ENCODE measurements at regions not wholly inside any gene's neighbourhood (a gene's known extent, or its start where the extent isn't known, plus 50 kb on each side); places are given as distances from the start of the nearest gene placed in this dataset.

- no peak for DNase-seq
- peaks cover 4% of the 10 kb centered on the region for H3K9me3 Mint-ChIP-seq
- H3K4me1 Mint-ChIP-seq, result no peaks in the 10 kb centered on the region
- no peaks in the 10 kb centered on the region for H3K36me3 Mint-ChIP-seq
- no peak overlapping the region for H3K4me3 Mint-ChIP-seq
- H3K27me3 Mint-ChIP-seq, result no peaks in the 10 kb centered on the region
- H3K27ac Mint-ChIP-seq, result no peak overlapping the region
Measured at GRCh38 chr13:33970746-33971561, 153.0 kb downstream of the RFC3 start.

DNA sequence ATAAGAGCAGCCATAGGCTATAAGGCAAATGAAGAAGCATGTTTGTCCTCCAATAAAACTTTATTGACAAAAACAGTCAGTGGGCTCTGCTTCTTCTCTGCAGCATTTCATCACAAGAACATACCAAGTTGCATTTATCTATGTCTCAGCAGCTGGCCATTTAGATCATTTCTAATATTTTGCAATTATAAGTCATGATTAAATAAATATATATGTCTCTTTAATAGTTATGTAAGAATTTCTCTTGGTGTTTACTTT, 153.5 kb downstream of the RFC3 start:
- H3K9me3 Mint-ChIP-seq, result peaks cover 4% of the 10 kb centered on the region
- no peaks in the 10 kb centered on the region for H3K36me3 Mint-ChIP-seq
- H3K4me3 Mint-ChIP-seq, result no peak overlapping the region
- H3K27ac Mint-ChIP-seq, result no peak overlapping the region
- no peaks in the 10 kb centered on the region for H3K27me3 Mint-ChIP-seq
- no peak for DNase-seq
- H3K4me1 Mint-ChIP-seq, result no peaks in the 10 kb centered on the region

GRCh38 chr13:33973194-33973593, 155.2 kb downstream of the RFC3 start:
- Mint-ChIP-seq H3K9me3 (peaks cover 4% of the 10 kb centered on the region), H3K4me1 (no peaks in the 10 kb centered on the region), H3K27me3 (no peaks in the 10 kb centered on the region), H3K4me3 (no peak overlapping the region), H3K36me3 (no peaks in the 10 kb centered on the region), H3K27ac (no peak overlapping the region)
- DNase-seq, result no peak

DNA sequence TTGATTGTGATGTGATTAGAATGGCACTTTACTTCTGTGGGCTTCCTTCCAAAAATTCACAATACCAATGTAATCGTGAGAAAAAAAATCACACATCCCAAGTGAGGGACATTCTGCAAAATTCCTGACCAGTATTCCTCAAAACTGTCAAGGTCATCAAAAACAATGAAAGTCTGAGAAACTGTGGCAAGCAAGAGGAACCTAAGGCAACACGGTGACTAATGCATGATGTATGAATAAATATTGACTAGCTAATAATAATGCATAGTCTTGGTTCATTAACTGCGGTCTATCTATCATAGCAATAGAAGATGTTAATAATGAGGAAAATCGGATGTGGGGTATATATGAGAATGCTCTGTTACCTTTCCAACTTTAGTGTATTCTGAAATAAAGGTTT, 159.0 kb downstream of the RFC3 start:
- Mint-ChIP-seq H3K27ac (no peak overlapping the region), H3K36me3 (peaks cover 2% of the 10 kb centered on the region), H3K4me1 (no peaks in the 10 kb centered on the region), H3K9me3 (no peaks in the 10 kb centered on the region), H3K27me3 (no peaks in the 10 kb centered on the region), H3K4me3 (no peak overlapping the region)
- DNase-seq, result no peak

DNA sequence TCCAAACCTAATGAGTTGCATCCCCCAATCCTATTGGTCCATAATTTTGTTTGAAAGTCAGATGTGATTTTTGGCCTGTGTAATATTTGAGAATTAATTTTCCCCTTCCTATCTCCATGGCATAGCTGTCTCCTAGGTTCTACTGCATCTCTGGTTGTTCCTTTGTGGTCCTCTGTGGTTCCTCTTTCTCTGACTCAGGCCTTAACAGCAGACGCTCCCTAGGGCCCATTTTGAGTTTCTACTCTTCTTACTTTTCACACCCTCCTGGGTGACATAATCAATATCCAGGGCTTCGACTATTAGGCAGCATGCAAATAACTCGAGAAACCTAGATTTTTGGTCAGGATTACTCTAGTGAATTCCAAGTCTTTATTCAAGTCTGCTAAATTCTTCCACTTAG, 160.7 kb downstream of the RFC3 start:
- no peaks in the 10 kb centered on the region for H3K9me3 Mint-ChIP-seq
- peaks cover 2% of the 10 kb centered on the region for H3K36me3 Mint-ChIP-seq
- DNase-seq, result no peak
- no peaks in the 10 kb centered on the region for H3K27me3 Mint-ChIP-seq
- H3K27ac Mint-ChIP-seq, result no peak overlapping the region
- H3K4me1 Mint-ChIP-seq, result no peaks in the 10 kb centered on the region
- H3K4me3 Mint-ChIP-seq, result no peak overlapping the region

DNA sequence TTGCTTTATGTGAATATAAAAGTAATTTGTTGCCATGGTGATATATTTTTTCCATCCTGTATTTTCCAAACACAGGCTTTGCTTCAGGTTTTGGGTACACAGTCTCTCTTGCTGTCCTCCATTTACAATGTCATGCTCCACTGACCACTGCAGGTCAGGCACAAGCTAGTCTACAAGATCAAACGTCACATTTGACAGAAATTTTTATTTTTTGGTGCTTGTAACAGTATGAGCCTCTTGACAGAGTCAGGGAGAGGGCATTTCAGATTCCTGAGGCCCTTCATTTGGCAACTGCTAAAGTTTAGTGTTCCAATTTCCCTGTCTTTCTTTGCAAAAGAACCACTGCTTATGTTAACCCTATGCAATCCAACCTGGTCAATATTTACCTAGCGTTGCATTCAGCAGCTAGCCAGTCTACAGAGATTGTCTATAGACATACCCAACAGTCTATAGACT, 175.0 kb downstream of the RFC3 start:
- Mint-ChIP-seq H3K4me1 (no peaks in the 10 kb centered on the region), H3K9me3 (no peaks in the 10 kb centered on the region), H3K27ac (no peak overlapping the region), H3K4me3 (no peak overlapping the region), H3K27me3 (peaks cover 4% of the 10 kb centered on the region), H3K36me3 (no peaks in the 10 kb centered on the region)
- DNase-seq, result no peak

GRCh38 chr13:33994198-33994597, 176.2 kb downstream of the RFC3 start:
- Mint-ChIP-seq H3K36me3 (no peaks in the 10 kb centered on the region), H3K9me3 (no peaks in the 10 kb centered on the region), H3K4me1 (no peaks in the 10 kb centered on the region), H3K27ac (no peak overlapping the region), H3K4me3 (no peak overlapping the region), H3K27me3 (peaks cover 4% of the 10 kb centered on the region)
- no peak for DNase-seq

- Mint-ChIP-seq H3K4me3 (no peak overlapping the region), H3K9me3 (no peaks in the 10 kb centered on the region), H3K27ac (no peak overlapping the region), H3K27me3 (peaks cover 4% of the 10 kb centered on the region), H3K4me1 (no peaks in the 10 kb centered on the region), H3K36me3 (no peaks in the 10 kb centered on the region)
- DNase-seq, result no peak
Measured at GRCh38 chr13:33994826-33995502, 177.0 kb downstream of the RFC3 start.

DNA sequence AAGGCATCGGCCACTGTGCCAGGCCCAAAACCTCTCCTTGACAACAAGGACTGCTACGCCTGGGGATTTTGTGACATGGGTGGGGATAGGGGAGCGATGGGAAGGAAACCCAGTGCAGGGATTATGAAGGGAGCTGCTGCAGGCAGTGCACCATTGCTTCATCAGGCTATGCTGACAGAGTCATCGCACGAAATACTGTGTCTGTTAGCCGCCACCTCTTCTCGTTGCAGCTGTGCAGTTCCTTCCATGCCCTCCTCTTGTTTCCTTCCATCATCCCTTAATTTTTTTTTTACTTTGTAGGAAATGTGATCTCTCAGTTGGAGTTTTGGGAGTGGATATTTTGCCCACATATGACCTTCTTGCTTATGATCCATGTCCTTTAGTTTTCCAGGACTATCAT, 178.7 kb downstream of the RFC3 start:
- Mint-ChIP-seq H3K27me3 (peaks cover 4% of the 10 kb centered on the region), H3K9me3 (no peaks in the 10 kb centered on the region), H3K4me3 (no peak overlapping the region), H3K27ac (no peak overlapping the region), H3K4me1 (no peaks in the 10 kb centered on the region), H3K36me3 (no peaks in the 10 kb centered on the region)
- DNase-seq, result no peak

DNA sequence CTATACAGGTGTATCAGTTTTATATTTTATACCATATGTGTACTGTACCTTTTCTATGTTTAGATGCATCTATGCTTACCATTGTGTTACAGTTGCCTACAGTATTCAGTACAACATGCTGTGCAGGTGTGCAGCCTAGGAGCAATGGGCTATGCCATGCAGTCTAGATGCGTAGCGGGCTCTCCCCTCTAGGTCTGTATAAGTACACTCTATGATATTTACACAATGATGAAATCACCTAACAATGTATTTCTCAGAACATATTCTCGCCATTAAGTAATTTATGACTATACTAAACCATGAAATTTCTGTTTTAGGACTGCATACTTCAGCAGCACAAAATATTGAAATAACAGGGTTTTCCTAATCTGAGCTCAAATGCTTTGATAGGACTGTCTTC, 179.6 kb downstream of the RFC3 start:
- Mint-ChIP-seq H3K36me3 (no peaks in the 10 kb centered on the region), H3K4me1 (no peaks in the 10 kb centered on the region), H3K27ac (no peak overlapping the region), H3K9me3 (no peaks in the 10 kb centered on the region), H3K27me3 (peaks cover 4% of the 10 kb centered on the region), H3K4me3 (no peak overlapping the region)
- DNase-seq, result no peak

- no peak for DNase-seq
- Mint-ChIP-seq H3K4me1 (no peaks in the 10 kb centered on the region), H3K27ac (no peak overlapping the region), H3K27me3 (no peaks in the 10 kb centered on the region), H3K9me3 (no peaks in the 10 kb centered on the region), H3K36me3 (no peaks in the 10 kb centered on the region), H3K4me3 (no peak overlapping the region)
Measured at GRCh38 chr13:33999811-34000605, 182.1 kb downstream of the RFC3 start.

DNA sequence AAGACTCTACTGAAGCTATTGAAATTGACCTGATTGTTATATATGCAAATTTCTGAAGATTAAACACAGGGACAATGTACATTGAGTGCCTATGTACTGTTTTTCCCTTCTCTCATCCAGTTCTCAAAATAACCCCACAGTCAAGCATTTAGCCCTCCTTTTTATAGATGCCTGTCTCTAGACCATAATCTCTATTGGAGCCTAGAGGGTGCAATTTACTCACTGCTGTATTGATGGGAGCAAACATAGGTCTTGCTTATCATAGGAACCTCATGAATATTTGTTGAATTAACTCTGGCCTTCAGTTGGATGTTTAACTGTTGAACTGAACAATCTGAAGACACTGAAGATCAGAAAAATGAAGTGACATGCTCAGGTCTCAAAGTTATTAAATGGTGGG, 183.0 kb downstream of the RFC3 start:
- no peaks in the 10 kb centered on the region for H3K4me1 Mint-ChIP-seq
- H3K27me3 Mint-ChIP-seq, result no peaks in the 10 kb centered on the region
- H3K27ac Mint-ChIP-seq, result no peak overlapping the region
- no peak overlapping the region for H3K4me3 Mint-ChIP-seq
- H3K9me3 Mint-ChIP-seq, result no peaks in the 10 kb centered on the region
- no peaks in the 10 kb centered on the region for H3K36me3 Mint-ChIP-seq
- DNase-seq, result no peak

- no peaks in the 10 kb centered on the region for H3K27me3 Mint-ChIP-seq
- H3K4me3 Mint-ChIP-seq, result no peak overlapping the region
- H3K4me1 Mint-ChIP-seq, result no peaks in the 10 kb centered on the region
- no peak for DNase-seq
- H3K27ac Mint-ChIP-seq, result no peak overlapping the region
- H3K36me3 Mint-ChIP-seq, result no peaks in the 10 kb centered on the region
- H3K9me3 Mint-ChIP-seq, result no peaks in the 10 kb centered on the region
Measured at GRCh38 chr13:34001389-34001788, 183.4 kb downstream of the RFC3 start.

- Mint-ChIP-seq H3K4me1 (no peaks in the 10 kb centered on the region), H3K27me3 (no peaks in the 10 kb centered on the region), H3K4me3 (no peak overlapping the region), H3K27ac (no peak overlapping the region), H3K36me3 (no peaks in the 10 kb centered on the region), H3K9me3 (no peaks in the 10 kb centered on the region)
- no peak for DNase-seq
Measured at GRCh38 chr13:34002141-34002540, 184.2 kb downstream of the RFC3 start.

DNA sequence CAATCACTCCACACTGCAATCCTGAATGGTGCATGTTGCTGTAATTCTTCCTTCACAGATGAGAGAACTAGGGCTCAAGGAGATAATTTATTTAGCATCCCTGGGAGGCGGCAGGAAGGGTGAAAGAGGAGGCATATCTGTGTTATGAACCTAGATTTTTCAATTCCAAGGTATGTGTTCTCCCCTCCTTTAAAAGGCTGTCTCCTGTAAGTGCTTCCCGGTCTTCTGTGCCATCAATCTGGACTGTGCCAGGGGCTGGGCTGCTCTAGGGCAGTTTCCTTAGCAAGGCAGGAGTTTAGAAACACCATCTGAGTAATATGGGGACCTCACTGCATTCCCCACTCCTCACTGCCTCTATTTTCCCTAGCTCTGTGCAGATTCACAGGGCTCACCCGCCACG, 185.0 kb downstream of the RFC3 start:
- H3K4me1 Mint-ChIP-seq, result no peaks in the 10 kb centered on the region
- H3K9me3 Mint-ChIP-seq, result no peaks in the 10 kb centered on the region
- H3K36me3 Mint-ChIP-seq, result no peaks in the 10 kb centered on the region
- H3K27ac Mint-ChIP-seq, result no peak overlapping the region
- no peak overlapping the region for H3K4me3 Mint-ChIP-seq
- no peaks in the 10 kb centered on the region for H3K27me3 Mint-ChIP-seq
- no peak for DNase-seq
